Right lobe of liver (tissue), 4 donors: ENCODE measurements at regions not wholly inside any gene's neighbourhood (a gene's known extent, or its start where the extent isn't known, plus 50 kb on each side); places are given as distances from the start of the nearest gene placed in this dataset.

Source experiments
- CTCF ChIP-seq, 4 donors: fragments of 200-600 bp in 3 of 4; fragments of 450-650 bp in 1 of 4; IDR thresholded peaks; one replicate each; pipeline versions ENCODE4 v1.5.1 to v1.8.0; 2016 to 2022; ENCODE audit warnings: antibody characterized with exemption in 4 of 4, mild to moderate bottlenecking in 2 of 4
- POLR2A ChIP-seq: fragments of 450-650 bp; IDR thresholded peaks from one replicate; pipeline ENCODE4 v1.6.1; 2017; ENCODE audit warnings: antibody characterized with exemption, mild to moderate bottlenecking
- donor health status: DM: no; HTN: no; CAD: no.
- donor health status: DM: no; HTN: no; CAD: no.
- donor health status: DM: no; HTN: yes; CAD: no.

GRCh38 chr16:65770752-65771151, 595.7 kb upstream of the CDH5 start:
- no peak for TF ChIP-seq CTCF (IDR thresholded peaks at IDR 0.05)
- TF ChIP-seq POLR2A, result no peak
